ENCODE measurements at regions not wholly inside any gene's neighbourhood (a gene's known extent, or its start where the extent isn't known, plus 50 kb on each side); places are given as distances from the start of the nearest gene placed in this dataset.

DNA sequence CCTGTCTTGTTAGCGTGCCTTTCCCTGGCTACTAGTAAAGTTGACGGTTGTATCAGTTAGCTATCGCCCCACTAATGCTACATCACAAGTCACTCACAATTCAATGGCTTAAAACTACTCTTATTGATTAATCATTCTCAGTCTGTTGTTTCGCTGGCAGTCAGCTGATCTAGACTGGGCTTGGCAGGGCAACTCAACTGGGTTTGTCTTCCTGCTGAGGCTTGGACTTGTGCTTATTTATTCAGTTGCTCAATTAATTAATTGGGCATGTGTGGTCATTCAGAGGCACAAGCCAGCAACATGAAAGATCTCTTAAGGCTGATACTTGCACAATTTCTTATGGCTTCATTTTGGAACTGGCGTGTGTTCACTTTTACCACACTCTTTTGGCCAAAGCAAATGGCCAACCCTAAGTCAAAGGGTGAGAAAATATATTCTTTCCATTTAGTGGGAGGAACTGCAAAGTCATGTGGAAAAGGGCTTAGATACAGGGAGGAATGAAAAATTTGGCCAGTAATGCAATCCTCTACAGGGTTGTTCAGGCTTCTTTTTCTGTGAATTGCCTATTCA, 333.5 kb downstream of the GPR37 start:
- no peak for ATAC-seq (ENCODE audit: low FRiP score)
- Histone ChIP-seq H3K36me3 (ENCODE audit: control insufficient read depth in 1 of 2, insufficient read depth in 2 of 2, low read length in 1 of 2) (no peaks in the 10 kb centered on the region), H3K4me1 (ENCODE audit: control insufficient read depth in 1 of 2, insufficient read depth in 2 of 2, low read length in 2 of 2) (no peaks in the 10 kb centered on the region), H3K27me3 (ENCODE audit: control insufficient read depth in 1 of 2, insufficient read depth in 2 of 2, low read length in 1 of 2) (no peaks in the 10 kb centered on the region), H3K9me3 (ENCODE audit: control insufficient read depth, low read length) (no peaks in the 10 kb centered on the region), H3K27ac (ENCODE audit: low read depth in 1 of 2, low read length in 2 of 2) (no peak overlapping the region), H3K4me3 (ENCODE audit: low read length in 2 of 2) (no peak overlapping the region)
- DNase-seq, result no peak
- intact Hi-C loops (cut with DNase I), result no loop called here
- 85% methylated on average over 5 of the region's 5 CpGs for WGBS, 2 donors

DNA sequence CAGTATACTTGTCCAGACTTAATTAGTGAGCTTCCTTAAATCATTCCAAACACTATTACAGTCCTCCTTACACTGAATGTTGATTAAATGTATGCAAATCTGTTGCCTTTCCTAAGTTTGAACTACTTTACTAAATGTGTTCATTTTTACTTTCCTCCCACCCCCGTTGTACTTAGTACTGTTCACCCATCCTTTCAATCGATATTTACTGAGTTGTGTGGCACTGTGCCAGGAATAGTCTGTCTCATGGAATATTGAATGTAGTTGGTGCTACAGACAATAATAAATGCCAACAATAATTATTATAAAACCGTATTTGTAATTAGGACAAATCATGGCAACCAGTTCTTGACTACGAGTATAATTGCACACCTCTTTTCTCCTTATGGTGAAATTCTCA, 335.7 kb downstream of the GPR37 start:
- Histone ChIP-seq H3K9me3 (ENCODE audit: control insufficient read depth, low read length) (no peaks in the 10 kb centered on the region), H3K36me3 (ENCODE audit: control insufficient read depth in 1 of 2, insufficient read depth in 2 of 2, low read length in 1 of 2) (no peaks in the 10 kb centered on the region), H3K27me3 (ENCODE audit: control insufficient read depth in 1 of 2, insufficient read depth in 2 of 2, low read length in 1 of 2) (no peaks in the 10 kb centered on the region), H3K4me3 (ENCODE audit: low read length in 2 of 2) (no peak overlapping the region), H3K4me1 (ENCODE audit: control insufficient read depth in 1 of 2, insufficient read depth in 2 of 2, low read length in 2 of 2) (no peaks in the 10 kb centered on the region), H3K27ac (ENCODE audit: low read depth in 1 of 2, low read length in 2 of 2) (no peak overlapping the region)
- intact Hi-C loops (cut with DNase I), result no loop called here
- no peak for DNase-seq
- WGBS, 2 donors, result 87 to 89% methylated on average over 4 of the region's 4 CpGs
- ATAC-seq (ENCODE audit: low FRiP score), result no peak

DNA sequence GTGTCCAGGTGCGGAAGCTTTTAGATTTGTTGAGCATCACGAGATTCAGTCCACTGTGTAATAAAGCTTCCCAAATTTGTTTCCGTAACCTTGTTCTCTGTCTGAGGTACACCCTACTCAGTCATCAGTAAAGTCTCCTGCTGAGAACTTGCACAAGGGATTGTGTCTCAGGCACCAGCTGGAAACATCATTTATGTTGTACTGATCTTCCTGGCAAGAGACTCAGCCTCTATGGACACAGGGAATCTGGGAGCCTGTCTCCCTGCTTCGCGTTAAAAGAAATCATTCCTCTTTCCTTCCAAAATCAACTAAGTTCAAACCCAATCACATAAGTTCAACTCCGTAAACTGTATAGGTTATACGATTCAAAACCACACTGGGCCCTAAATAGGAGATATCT, 336.8 kb downstream of the GPR37 start:
- H3K27ac ChIP-seq (ENCODE audit: low read depth in 1 of 2, low read length in 2 of 2), result no peak overlapping the region
- no peak overlapping the region for H3K4me3 ChIP-seq (ENCODE audit: low read length in 2 of 2)
- intact Hi-C loops (cut with DNase I), result no loop called here
- H3K9me3 ChIP-seq (ENCODE audit: control insufficient read depth, low read length), result no peaks in the 10 kb centered on the region
- DNase-seq (no peak), ATAC-seq (ENCODE audit: low FRiP score) (no peak)
- 70 to 77% methylated on average over 7 of the region's 7 CpGs for WGBS, 2 donors
- H3K27me3 ChIP-seq (ENCODE audit: control insufficient read depth in 1 of 2, insufficient read depth in 2 of 2, low read length in 1 of 2), result no peaks in the 10 kb centered on the region
- H3K4me1 ChIP-seq (ENCODE audit: control insufficient read depth in 1 of 2, insufficient read depth in 2 of 2, low read length in 2 of 2), result no peaks in the 10 kb centered on the region
- no peaks in the 10 kb centered on the region for H3K36me3 ChIP-seq (ENCODE audit: control insufficient read depth in 1 of 2, insufficient read depth in 2 of 2, low read length in 1 of 2)

DNA sequence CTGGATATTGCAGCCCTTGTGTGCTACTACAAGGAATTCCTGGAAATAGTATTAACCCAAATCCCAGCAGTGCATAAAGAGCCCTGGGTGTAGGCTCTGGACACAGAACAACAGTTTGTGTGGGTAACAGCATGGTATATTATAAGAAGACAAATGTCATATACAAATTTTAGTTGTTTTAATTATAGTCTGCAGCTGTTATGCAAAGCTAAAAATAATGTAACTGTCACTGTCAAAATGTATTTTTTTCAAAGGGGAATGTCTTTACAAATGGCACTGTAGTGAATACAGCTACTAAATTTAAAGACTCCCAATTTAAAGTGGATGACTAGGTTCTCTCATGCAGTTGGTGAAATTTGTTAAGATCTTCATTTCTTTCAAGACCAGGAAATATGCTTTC, 339.0 kb downstream of the GPR37 start:
- H3K27ac ChIP-seq (ENCODE audit: low read depth in 1 of 2, low read length in 2 of 2), result no peak overlapping the region
- intact Hi-C loops (cut with DNase I), result no loop called here
- H3K27me3 ChIP-seq (ENCODE audit: control insufficient read depth in 1 of 2, insufficient read depth in 2 of 2, low read length in 1 of 2), result no peaks in the 10 kb centered on the region
- DNase-seq (no peak), ATAC-seq (ENCODE audit: low FRiP score) (no peak)
- H3K4me3 ChIP-seq (ENCODE audit: low read length in 2 of 2), result no peak overlapping the region
- no peaks in the 10 kb centered on the region for H3K4me1 ChIP-seq (ENCODE audit: control insufficient read depth in 1 of 2, insufficient read depth in 2 of 2, low read length in 2 of 2)
- no peaks in the 10 kb centered on the region for H3K9me3 ChIP-seq (ENCODE audit: control insufficient read depth, low read length)
- no peaks in the 10 kb centered on the region for H3K36me3 ChIP-seq (ENCODE audit: control insufficient read depth in 1 of 2, insufficient read depth in 2 of 2, low read length in 1 of 2)

DNA sequence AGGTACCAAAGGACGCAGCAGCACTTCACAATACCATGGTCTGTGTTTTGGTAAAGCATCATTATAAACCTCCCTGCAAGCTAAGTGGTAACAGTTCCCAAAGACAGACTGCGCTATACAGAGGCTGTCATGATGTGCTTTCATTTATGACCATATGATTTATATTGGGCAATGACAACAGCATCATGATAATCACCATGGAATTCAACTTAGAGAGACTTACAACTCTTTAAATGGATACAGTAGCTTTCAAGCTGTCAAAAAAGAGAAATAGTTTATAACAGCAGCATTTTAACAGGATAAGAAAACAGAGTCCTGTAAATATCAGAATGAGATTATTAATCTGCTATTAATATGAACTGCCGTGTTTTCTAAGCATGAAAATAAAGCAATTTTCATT, 341.7 kb downstream of the GPR37 start:
- no peak for ATAC-seq (ENCODE audit: low FRiP score)
- WGBS, 2 donors, result 71 to 76% methylated on average over 3 of the region's 3 CpGs
- Histone ChIP-seq H3K4me3 (ENCODE audit: low read length in 2 of 2) (no peak overlapping the region), H3K27ac (ENCODE audit: low read depth in 1 of 2, low read length in 2 of 2) (no peak overlapping the region), H3K9me3 (ENCODE audit: control insufficient read depth, low read length) (no peaks in the 10 kb centered on the region), H3K4me1 (ENCODE audit: control insufficient read depth in 1 of 2, insufficient read depth in 2 of 2, low read length in 2 of 2) (no peaks in the 10 kb centered on the region), H3K27me3 (ENCODE audit: control insufficient read depth in 1 of 2, insufficient read depth in 2 of 2, low read length in 1 of 2) (peaks cover 0 to 1% of the 10 kb centered on the region in 2 donors), H3K36me3 (ENCODE audit: control insufficient read depth in 1 of 2, insufficient read depth in 2 of 2, low read length in 1 of 2) (no peaks in the 10 kb centered on the region)
- intact Hi-C loops (cut with DNase I), result no loop called here
- DNase-seq, result no peak

DNA sequence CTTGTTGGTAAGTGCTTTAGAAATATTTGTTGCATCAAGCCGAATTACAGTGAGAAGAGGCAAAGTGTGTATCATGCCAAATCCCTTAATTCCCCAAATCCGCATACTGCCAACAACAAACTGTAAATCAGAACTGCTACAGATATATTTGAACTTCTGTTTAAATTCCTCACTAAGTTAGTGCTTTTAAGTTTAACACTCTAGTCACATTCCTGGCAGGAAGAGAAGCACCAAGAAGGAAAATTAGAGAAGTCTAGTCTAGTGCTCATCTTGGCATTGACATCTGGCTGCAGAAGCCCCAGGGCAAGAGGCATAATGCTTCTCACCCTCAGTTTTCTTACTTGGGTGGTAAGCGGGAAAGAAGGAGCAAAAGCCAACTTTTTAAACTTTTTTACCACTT, 343.5 kb downstream of the GPR37 start:
- intact Hi-C loops (cut with DNase I), result no loop called here
- no peaks in the 10 kb centered on the region for H3K4me1 ChIP-seq (ENCODE audit: control insufficient read depth in 1 of 2, insufficient read depth in 2 of 2, low read length in 2 of 2)
- no peak overlapping the region for H3K4me3 ChIP-seq (ENCODE audit: low read length in 2 of 2)
- H3K27me3 ChIP-seq (ENCODE audit: control insufficient read depth in 1 of 2, insufficient read depth in 2 of 2, low read length in 1 of 2), result peaks cover 0 to 1% of the 10 kb centered on the region in 2 donors
- H3K36me3 ChIP-seq (ENCODE audit: control insufficient read depth in 1 of 2, insufficient read depth in 2 of 2, low read length in 1 of 2), result no peaks in the 10 kb centered on the region
- H3K9me3 ChIP-seq (ENCODE audit: control insufficient read depth, low read length), result no peaks in the 10 kb centered on the region
- ATAC-seq (ENCODE audit: low FRiP score) (no peak), DNase-seq (no peak)
- no peak overlapping the region for H3K27ac ChIP-seq (ENCODE audit: low read depth in 1 of 2, low read length in 2 of 2)
- WGBS, 2 donors, result 85 to 93% methylated on average over 3 of the region's 3 CpGs

DNA sequence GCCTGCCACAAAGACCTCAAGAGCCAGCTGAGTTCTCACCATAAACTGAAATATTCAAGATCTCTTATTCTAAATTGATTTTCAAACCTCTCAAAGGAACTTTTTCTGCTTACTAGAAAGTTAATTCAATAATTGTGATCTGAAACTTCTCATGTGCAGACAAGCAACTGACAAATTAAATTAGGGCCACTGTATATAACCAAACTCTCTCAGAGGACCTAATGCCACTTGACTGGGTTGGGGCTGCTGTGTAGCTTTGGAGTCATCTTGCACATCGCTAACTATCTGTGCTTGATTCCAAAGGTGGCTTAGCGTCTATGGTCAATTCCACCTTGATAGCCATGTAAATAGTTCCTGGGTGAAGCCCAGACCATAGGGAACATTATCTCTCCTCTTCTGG, 345.2 kb downstream of the GPR37 start:
- H3K9me3 ChIP-seq (ENCODE audit: control insufficient read depth, low read length), result no peaks in the 10 kb centered on the region
- no peak for ATAC-seq (ENCODE audit: low FRiP score)
- H3K27me3 ChIP-seq (ENCODE audit: control insufficient read depth in 1 of 2, insufficient read depth in 2 of 2, low read length in 1 of 2), result peaks cover 0 to 1% of the 10 kb centered on the region in 2 donors
- H3K27ac ChIP-seq (ENCODE audit: low read depth in 1 of 2, low read length in 2 of 2), result no peak overlapping the region
- H3K4me3 ChIP-seq (ENCODE audit: low read length in 2 of 2), result no peak overlapping the region
- intact Hi-C loops (cut with DNase I), result no loop called here
- WGBS, 2 donors, result 89 to 91% methylated on average over 2 of the region's 2 CpGs
- H3K36me3 ChIP-seq (ENCODE audit: control insufficient read depth in 1 of 2, insufficient read depth in 2 of 2, low read length in 1 of 2), result no peaks in the 10 kb centered on the region
- H3K4me1 ChIP-seq (ENCODE audit: control insufficient read depth in 1 of 2, insufficient read depth in 2 of 2, low read length in 2 of 2), result no peaks in the 10 kb centered on the region
- DNase-seq, result no peak

DNA sequence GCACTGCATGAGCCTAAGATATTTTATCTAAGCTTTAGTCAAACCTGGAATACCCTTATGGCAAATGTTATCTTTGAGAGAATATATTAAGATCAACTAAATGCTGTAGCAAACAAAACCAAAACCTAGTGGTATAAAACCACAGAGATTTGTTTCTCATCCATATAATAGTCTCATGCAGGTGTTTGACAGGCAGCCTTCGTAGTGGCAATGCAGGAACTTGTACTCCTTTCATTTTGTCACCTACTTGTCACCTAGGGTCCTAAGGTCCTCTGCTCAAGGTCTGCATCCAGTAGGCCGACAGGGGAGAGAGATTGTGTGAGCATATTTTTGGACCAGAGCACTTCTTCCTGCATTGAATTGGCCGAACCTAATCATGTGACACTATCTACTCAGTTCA, 352.6 kb downstream of the GPR37 start:
- H3K4me1 ChIP-seq (ENCODE audit: control insufficient read depth in 1 of 2, insufficient read depth in 2 of 2, low read length in 2 of 2), result no peaks in the 10 kb centered on the region
- no peak overlapping the region for H3K4me3 ChIP-seq (ENCODE audit: low read length in 2 of 2)
- intact Hi-C loops (cut with DNase I), result no loop called here
- H3K36me3 ChIP-seq (ENCODE audit: control insufficient read depth in 1 of 2, insufficient read depth in 2 of 2, low read length in 1 of 2), result no peaks in the 10 kb centered on the region
- H3K9me3 ChIP-seq (ENCODE audit: control insufficient read depth, low read length), result no peaks in the 10 kb centered on the region
- ATAC-seq (ENCODE audit: low FRiP score) (no peak), DNase-seq (no peak)
- WGBS, 2 donors, result 51% methylated on average over 3 of the region's 3 CpGs
- no peak overlapping the region for H3K27ac ChIP-seq (ENCODE audit: low read depth in 1 of 2, low read length in 2 of 2)
- H3K27me3 ChIP-seq (ENCODE audit: control insufficient read depth in 1 of 2, insufficient read depth in 2 of 2, low read length in 1 of 2), result no peaks in the 10 kb centered on the region

DNA sequence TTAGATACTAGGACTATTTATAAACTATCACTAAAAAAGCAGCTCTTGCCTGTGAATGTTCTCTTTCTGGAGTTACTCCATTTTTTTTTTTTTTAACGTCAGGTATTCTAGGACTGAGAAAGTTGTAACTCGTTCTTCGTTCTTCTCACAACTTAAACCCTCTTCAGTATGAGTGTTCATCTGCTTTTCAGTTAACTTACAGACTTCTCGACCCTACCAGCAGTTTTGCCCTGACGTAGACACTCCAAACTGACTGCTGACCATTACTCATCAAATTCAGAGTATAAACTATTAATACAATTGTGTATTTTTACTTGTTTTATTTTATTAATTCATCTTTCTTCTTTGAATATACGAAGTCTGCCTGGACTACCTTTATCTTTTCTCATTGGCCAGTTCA, 353.1 kb downstream of the GPR37 start:
- intact Hi-C loops (cut with DNase I), result no loop called here
- Histone ChIP-seq H3K9me3 (ENCODE audit: control insufficient read depth, low read length) (no peaks in the 10 kb centered on the region), H3K36me3 (ENCODE audit: control insufficient read depth in 1 of 2, insufficient read depth in 2 of 2, low read length in 1 of 2) (no peaks in the 10 kb centered on the region), H3K27me3 (ENCODE audit: control insufficient read depth in 1 of 2, insufficient read depth in 2 of 2, low read length in 1 of 2) (no peaks in the 10 kb centered on the region), H3K4me1 (ENCODE audit: control insufficient read depth in 1 of 2, insufficient read depth in 2 of 2, low read length in 2 of 2) (no peaks in the 10 kb centered on the region), H3K27ac (ENCODE audit: low read depth in 1 of 2, low read length in 2 of 2) (no peak overlapping the region), H3K4me3 (ENCODE audit: low read length in 2 of 2) (no peak overlapping the region)
- no peak for ATAC-seq (ENCODE audit: low FRiP score)
- WGBS, 2 donors, result 56 to 57% methylated on average over 6 of the region's 6 CpGs
- no peak for DNase-seq
